HG03521 (cell line): ENCODE measurements at regions not wholly inside any gene's neighbourhood (a gene's known extent, or its start where the extent isn't known, plus 50 kb on each side); places are given as distances from the start of the nearest gene placed in this dataset.
"Not testable (repeated sequence)": the region's sequence is repeated elsewhere in the genome, so short reads cannot be mapped to it uniquely, and the experiment has no call there.

ENCODE experiments used
- ATAC-seq: cut with Tn5 transposase; IDR thresholded peaks from one replicate; pipeline ENCODE4 v1.9.1; 2021; ENCODE audit warnings: mild to moderate bottlenecking, moderate library complexity; ENCODE audit not compliant: unreplicated experiment

DNA sequence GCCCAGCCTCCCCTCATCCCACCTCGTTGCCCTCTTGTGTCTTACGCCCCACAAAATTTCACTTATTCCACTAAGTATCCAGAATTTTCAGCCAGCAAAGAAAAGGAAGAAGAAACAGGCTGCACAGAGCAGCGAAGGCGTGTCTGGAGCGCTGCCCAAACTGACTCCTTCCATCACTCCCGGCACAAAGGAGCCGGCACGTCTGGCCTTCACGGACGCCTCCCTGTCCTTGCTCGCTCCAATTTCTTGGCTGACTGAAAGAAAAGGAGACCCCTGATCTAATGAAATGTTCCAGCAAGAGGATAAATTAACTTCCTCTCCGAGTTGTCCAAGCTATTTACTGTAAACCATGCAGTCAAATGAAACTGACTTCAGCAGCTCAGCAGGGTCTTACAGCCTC, 152.3 kb upstream of the CDH4 start:
- ATAC-seq = no peak

DNA sequence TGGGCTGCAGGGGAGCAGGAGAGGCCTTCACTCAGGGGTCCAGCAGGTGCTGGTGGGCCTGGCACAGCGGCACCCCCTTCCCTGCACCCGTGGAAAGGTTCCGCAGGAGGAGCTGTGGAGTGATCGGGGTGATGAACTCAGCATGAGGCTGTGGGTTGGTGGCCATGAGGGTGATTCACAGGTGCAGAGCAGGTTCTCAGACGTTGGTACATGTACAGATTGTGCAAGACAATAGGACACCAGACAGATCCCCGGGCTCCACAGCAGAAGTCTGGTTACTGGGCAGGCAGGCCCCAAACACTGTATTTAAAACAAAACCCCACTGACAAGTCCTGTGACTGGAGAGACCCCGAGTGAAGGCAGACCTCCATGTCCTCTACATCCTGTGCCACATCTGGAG, 151.6 kb upstream of the CDH4 start:
- no peak for ATAC-seq

DNA sequence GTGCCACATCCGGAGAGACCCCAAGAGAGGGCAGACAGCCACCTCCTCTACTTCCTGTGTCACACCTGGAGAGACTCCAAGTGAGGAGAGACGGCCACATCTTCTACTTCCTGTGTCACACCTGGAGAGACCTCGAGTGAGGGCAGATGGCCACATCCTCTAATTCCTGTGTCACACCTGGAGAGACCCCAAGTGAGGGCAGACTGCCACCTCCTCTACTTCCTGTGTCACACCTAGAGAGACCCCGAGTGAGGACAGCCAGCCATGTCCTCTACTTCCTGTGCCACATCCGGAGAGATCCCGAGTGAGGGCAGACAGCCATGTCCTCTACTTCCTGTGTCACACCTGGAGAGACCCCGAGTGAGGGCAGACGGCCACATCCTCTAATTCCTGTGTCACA, 150.7 kb upstream of the CDH4 start:
- not testable (repeated sequence) for ATAC-seq

DNA sequence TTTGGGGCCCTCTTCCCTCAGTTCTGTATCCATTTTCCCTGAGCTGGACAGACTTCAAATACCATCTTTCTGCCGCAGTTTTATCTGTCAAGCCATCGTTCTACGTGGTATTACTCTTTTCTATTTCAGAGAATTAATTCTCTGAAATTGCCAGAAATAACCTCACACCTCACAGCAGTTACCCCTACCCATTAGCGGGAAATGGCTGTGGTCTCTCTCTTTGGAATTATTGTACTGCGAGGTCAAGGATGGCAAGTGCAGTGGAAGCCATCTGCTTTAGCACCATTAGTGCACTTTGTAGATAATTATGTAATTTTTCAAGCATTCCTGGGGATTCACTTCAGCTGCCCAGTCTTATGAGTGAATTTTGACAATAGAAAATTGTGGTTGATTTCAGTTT, 147.8 kb upstream of the CDH4 start:
- no peak for ATAC-seq

DNA sequence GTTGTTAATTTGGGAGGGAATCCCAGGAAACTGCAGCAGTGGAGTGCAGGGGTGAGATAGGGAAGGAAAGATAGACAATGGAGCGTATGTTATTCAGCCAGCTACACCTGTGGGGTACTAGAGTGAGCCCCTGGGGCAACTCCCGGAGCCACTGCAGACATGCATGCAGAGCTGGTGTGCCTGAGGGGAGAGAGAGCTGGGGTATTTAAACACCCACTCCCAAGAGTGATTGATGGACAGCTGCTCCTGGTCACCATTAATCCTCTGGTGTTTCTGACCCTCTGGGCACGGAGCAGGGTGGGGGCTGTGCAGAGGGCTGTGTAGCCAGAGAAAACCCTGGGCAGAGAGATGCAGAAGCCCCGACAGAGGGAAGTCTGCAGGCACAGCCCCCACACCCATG, 146.7 kb upstream of the CDH4 start:
- ATAC-seq = no peak

DNA sequence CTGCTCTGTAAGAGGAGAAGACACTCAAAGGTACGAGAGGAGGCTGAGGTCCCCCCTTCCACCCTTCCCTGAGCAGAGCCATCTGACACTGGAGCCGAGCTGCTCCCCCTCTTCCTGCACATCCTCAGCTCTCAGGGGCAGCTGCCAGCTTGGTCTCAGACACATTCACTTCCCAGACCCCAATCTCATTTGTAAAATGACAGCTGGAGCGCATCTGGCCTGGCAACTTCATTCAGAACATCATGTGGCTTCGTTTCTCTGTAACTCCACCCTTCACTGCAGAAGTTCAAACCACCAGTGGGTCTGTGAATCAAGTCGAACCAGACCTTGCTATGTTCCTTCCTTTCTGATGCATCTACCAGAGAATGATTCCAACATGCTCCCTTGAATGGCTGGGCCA, 145.6 kb upstream of the CDH4 start:
- ATAC-seq = no peak

DNA sequence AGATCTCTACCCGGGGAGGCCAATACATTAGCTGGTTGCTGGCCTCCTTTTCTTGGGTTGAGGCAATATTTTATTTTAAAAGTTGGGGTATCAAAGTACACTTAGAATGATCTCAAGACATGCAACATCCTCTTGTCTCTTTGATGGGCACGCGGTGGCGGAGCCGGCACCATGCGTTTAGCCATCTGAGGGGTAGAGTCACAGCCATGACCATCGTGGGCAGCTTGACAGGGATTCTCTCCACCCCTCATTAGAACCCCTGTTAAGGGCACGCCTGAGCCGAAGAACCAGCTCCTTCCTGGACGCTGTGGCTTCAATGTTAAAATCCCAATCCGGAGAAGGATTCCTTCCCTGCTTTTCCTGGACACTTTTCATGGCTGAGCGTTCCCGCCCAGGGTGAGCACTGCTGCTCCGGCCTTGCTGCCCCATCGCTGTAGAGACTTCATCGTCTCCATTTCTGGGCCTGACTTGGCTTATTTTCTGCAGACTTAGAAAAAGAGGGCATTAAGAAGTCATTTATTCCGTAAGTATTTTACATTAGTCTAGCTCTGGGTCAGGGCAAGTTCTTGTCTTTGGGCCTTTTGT, 142.7 kb upstream of the CDH4 start:
- ATAC-seq = no peak

DNA sequence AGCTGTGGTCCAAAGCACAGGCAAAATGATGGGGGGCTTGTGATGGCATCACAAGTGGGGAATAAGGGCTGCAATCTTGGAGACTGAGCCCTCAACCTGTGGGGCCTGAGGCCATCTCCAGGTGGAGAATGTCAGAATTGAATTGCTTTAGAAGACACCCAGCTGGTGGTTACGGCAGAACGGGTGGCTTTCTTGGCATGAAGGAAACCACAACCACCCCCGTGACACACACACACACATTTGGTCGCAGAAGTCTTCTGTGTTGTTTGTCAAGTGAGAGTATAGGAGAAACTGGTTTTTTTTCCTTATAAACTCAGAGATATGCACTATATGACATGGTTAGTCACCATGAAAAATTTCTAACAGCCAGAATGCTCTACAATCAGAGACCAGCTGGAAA, 139.5 kb upstream of the CDH4 start:
- no peak for ATAC-seq

DNA sequence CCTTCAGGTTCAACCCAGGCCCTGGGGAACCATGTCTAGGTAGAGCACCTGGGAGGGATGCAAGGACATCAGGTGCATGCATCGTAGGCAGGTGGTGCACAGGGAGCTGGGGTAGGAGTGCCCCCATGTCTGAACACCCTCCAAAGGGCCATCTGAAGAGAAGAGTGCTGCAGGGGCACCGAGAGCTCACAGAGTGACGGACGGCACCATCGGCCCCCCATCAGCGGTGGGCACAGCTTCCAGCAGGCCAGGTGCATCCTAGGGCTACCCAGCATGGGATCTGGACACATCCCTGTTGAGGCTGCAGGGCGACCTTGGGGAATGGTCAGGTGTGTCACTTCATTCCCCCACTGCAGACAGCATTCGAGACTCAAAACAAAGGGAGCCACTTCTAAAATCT, 138.3 kb upstream of the CDH4 start:
- no peak for ATAC-seq

DNA sequence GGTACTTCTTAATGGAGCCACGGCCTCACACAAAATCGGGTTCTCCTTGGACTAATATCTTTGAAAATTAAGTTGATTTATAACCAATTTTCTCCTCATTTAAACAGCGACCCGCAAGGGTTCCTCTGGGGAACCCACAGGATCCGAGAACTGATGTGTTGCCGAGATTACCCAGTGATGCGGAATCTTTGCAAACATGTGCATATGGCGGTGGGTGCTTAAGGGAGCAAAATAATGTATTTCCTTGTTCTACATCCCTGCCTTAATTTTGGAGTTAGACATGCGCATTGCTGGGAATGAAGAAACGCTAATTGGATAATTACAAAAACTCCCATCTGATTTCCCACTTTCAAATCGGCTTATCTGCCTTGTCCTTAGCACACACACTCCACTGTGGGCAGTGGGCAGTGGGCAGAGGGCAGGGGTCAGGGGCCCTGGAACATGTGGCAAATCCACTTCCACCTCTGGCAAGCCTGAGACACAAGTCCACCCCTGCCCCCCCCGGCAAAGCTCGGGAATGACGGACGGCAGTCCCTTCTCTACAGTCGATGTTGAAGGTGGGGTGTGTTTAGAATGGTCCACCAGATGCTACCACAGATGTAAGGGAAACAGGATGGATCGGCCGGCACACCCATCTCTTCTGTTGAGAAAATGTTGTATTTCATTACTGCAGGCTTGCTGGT, 137.4 kb upstream of the CDH4 start:
- ATAC-seq = no peak

DNA sequence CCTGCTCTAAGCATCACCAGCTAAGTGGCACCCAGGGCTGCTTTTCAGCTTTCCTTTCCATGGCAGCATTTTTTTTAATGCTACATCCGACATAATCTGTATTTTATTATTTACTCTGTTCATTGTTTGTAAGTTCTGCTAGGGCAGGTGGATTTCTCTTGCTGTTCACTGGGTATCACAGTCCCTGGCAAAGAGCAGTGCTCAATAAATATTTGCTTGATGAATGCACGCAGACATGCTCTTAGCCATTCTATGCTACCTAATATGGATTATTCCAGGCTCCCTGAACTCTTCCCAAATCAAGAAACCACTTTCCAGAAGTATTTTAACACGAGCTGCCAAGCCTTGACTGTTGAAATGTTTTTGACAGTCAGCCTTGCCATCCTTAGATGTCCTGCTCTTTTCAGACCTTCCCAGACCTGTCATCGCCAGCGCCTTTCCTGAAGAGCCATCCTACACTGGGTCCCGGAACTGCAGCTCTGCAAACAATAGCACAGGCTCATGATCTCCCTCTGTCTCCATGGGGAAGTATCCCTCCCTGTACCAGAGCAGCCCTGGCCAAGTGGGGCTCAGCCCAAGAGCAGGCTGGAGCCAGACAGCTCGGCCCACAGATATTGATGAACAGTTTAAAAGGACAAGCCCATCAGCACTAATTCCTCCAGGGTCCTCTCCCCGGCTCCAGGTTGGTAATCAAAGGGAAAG, 136.5 kb upstream of the CDH4 start:
- ATAC-seq = no peak

DNA sequence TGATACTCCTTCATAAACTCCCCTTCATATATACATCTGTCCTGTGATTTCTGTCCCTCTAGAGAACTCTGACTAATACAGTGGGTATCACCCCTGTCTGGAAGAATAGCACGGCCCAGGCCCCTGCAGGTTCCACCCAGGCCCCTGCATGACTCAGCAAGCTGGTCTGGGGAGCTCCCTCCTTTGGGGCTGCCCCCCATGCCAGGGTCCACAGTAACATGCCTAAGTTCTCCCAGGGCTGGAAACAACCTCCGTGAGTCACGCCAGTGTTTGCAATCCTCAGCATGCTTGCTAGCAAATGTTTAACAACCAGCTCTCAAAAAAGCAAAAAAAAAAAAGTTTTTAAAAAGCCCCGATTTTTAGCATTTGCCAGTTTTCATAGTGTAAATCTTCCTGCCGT, 134.3 kb upstream of the CDH4 start:
- ATAC-seq = no peak

DNA sequence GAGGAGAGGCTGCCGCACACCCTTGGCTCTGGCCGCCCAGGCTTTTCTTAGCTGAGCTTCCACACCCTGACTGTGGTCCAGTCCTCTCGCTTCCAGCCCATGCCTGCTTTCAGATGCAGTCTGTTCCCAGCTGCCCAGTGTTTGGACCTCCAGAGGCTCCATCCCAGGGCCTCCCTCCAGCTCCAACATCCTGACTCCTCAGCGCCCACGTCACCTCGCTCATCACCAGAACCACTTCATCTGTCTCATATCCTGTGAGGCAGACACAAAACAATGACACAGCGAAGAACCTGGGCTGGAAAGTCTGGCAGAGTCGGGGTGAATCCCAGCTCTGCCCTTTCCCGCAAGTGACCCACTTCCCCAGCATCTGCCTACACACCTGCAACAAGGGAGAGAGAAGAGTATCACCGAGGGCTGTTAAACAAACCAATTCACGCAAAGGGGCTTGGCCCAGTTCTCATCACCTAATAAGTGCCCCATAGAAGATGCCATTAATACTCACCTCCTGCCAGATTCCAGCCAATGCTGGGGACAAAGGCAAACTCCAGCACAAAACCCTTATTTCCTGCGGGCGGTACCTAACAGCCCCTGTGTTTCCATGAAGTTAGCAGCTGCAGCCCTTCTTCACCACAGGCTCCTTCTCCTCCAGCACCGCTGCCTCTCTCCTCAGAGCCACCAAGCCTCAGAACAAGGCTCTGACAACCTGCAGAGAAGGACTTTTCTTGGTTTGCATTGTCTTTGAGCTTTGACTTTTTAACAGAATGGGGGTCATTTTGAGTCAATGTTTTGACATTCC, 133.4 kb upstream of the CDH4 start:
- no peak for ATAC-seq

DNA sequence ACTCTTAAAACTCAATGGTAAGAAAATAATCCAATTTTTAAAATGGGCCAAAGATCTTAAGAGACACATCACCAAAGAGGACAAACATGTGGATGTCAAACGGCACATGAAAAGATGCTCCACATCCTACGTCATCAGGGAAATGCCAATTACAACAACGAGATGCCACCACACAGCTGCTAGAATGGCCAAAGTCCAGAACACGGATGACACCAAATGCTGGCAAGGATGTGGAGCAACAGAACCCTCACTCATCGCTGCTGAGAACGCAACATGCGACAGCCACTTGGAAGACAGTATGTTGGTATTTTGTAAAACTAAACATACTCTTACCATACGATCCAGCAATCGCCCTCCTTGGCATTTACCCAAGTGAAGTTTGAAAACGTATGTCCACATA, 132.8 kb upstream of the CDH4 start:
- no peak for ATAC-seq

DNA sequence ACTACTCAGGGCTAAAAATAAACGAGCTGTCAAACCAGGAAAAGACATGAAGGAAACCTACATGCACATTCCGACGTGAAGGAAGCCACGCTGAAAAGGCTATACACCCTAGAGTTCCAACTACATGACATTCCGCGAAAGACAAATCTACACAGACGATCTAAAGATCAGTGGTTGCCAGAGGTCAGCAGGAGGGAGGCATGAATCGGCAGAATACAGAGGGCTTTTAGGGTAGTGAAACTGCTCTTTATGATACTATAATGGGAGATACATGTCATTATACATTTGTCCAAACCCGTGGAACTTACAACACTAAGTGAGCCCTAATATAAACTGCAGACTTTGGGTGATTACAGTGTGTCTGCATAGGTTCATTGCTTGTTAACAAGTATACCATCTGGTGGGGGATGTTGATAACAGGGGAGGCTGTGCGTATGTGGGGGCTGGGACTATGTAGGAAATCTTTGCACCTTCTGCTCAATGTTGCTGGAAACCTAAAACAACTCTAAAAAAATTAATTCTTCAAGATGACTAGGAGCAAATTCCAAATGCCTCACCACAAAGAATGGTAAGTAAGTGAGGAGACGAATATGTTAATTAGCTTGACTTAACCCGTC, 132.2 kb upstream of the CDH4 start:
- no peak for ATAC-seq

DNA sequence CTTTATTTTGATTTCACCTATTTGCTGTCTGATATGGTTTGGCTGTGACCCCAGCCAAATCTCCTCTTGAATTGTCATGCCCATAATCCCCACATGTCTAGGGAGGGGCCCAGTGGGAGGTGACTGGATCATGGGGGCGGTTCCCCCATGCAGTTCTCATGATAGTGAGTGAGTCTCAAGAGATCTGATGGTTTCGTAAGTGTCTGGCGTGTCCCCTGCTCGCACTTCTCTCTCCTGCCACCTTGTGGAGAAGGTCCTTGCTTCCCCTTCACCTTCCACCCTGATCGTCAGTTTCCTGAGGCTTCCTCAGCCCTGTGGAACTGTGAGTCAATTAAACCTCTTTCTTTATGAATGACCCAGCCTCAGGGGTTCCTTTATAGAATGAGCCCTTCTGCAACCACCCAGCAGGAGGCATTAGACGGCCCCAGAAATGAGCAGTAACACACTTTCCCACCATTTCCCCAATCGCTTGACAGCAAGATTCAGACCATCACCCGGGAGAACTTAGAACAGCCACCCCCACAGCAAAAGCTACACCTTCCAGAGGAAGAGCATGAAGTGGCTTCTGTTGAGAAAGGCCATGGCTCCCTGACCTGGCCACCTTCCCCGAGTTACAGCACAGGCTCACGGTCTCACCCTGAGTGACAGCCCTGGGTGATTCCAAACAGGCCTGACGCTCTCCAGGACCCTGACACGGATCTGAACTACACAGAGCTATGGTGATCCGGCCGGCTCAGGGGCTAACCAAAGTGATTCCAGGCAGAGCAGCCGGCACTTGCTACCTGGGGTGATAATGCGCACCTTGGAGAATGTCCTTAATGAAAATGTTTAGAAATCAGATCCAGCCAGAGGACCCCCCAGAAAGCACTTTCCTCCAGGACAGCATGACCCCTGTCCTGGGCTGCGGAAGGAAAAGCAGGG, 131.2 kb upstream of the CDH4 start:
- no peak for ATAC-seq

DNA sequence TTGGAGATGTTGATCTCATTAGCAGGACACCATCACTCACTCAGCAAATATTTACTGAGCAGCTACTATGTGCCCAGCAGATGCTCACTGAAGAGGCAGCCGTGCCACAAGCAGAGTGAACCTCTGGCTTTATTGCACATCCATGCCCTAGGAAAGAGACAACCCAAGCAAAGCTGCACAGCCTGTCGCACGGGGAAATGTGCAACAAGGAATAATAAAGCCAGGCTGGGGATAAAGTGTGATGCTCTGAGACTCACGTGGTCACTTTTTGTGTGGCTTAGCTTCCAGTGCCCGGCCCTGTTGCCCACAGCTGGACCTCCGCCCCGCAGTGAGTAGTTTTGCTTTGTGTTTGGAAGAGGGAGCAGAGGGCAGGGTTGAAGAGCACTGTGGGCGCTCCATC, 130.4 kb upstream of the CDH4 start:
- no peak for ATAC-seq

DNA sequence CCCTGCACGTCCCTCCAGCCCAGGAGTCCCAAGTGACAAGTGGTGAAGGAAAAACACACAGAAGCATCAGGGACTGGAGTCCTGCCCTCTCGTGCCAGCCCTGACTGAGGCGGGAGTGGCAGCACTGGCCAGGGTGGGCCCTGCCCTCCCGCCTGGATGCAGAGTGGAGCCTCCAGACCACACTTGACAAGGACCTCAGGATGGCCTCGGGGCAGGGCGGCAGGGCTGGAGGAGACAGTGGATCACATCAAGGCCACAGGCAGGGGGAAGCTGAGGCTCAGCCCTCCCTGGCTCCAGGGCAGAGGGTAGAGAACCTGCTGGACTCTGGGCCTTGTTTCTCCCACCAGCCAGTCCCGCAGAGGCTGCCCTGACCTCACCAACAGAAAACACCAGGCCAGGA, 128.8 kb upstream of the CDH4 start:
- ATAC-seq = no peak

DNA sequence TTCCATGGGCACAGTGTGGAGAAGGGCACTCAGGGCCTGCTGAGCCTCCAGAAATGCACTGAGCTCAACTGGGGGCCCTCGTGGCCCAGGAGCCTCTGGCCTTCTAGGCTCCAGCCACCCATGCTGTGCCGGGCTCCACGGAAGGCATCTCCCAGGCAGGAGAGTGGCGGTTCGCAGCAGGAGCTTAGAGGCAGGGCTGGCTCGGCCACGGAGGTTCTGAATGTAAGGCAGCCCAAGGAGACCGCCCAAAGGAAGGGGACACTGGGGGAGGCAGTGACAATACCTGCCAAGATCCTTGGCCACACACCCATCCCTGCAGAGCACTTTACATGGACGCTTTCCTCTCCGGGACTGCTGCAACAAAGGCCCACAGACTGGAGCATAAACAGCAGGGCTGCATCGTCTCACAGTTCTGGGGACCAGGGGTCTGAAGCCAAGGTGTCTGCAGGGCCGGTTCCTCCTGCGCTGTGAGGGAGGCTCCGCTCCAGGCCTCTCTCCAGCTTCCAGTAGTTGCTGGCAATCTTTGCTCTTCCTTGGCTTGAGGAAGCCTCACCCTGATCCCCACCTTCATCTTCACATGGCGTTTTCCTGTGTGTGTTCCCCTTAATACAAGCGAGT, 128.2 kb upstream of the CDH4 start:
- no peak for ATAC-seq

DNA sequence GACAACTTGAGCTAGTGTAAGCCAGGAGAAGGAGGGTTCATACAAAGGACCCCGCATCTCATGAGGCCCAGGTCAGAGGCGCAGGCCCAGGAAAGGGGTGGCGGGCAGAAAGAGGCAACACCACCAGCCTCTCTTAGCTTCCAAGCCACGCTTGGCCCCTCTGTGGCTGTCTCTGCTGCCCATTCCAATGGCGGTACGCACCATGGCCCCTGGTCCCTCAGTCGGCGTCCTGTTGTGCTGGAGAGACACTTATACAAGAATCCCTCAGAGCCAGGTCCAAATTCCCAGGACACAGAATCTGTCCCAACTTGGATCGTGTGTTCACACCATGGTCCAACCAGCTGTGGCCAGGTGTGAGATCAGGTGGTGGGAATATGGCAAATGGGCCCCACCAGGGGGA, 127.0 kb upstream of the CDH4 start:
- ATAC-seq = no peak
